Sigmoid colon (tissue), 6 donors: ENCODE measurements at regions not wholly inside any gene's neighbourhood (a gene's known extent, or its start where the extent isn't known, plus 50 kb on each side); places are given as distances from the start of the nearest gene placed in this dataset.

Experiments used
- DNase-seq: peaks from one replicate; pipeline ENCODE4 v3.0.0-alpha.2; 2019
- H3K27ac ChIP-seq, 4 donors: fragments of 200-600 bp; sonication (generic); one replicate each; pipeline ENCODE4 v1.5.1; 2016 to 2019; ENCODE audit warnings: mild to moderate bottlenecking in 1 of 4
- H3K27me3 ChIP-seq, 3 donors: fragments of 200-600 bp; sonication (generic); one replicate each; pipeline ENCODE4 v1.5.1; 2019; ENCODE audit warnings: mild to moderate bottlenecking in 1 of 3
- H3K36me3 ChIP-seq, 4 donors: fragments of 200-600 bp; sonication (generic); one replicate each; pipeline ENCODE4 v1.5.1; 2016 to 2019
- H3K4me1 ChIP-seq, 4 donors: fragments of 200-600 bp; sonication (generic); one replicate each; pipeline ENCODE4 v1.5.1; 2017 to 2019
- H3K4me3 ChIP-seq, 4 donors: fragments of 200-600 bp; sonication (generic); one replicate each; pipeline ENCODE4 v1.5.1; 2017 to 2019; ENCODE audit warnings: mild to moderate bottlenecking in 2 of 4, moderate library complexity in 1 of 4
- H3K9me3 ChIP-seq, 4 donors: fragments of 200-600 bp in 3 of 4; sonication (generic) in 3 of 4; one replicate each; pipeline versions ENCODE4 v1.5.1 to v1.6.1; 2013 to 2019
- EP300 ChIP-seq, 4 donors: sonication (generic); formaldehyde crosslinking; IDR thresholded peaks; one replicate each; pipeline ENCODE4 v1.6.1; 2017; ENCODE audit warnings: antibody characterized with exemption in 4 of 4
- POLR2A ChIP-seq, 2 donors: fragments of 450-650 bp; IDR thresholded peaks; one replicate each; pipeline ENCODE4 v1.6.1; 2016; ENCODE audit warnings: antibody characterized with exemption in 2 of 2, mild to moderate bottlenecking in 2 of 2, moderate library complexity in 2 of 2
- POLR2AphosphoS5 ChIP-seq, 4 donors: sonication (generic); formaldehyde crosslinking; IDR thresholded peaks; one replicate each; pipeline ENCODE4 v1.6.1; 2017; ENCODE audit warnings: antibody characterized with exemption in 4 of 4
- WGBS, 2 donors: extraction: QIAGEN DNeasy Blood & Tissue Kit; methylation state at CpG; one replicate each; pipeline ENCODE4 v1.1.7; 2013; 5-methylcytosine and 5-hydroxymethylcytosine counted together
- intact Hi-C: fragments of 100-400 bp; cut with DNase I; formaldehyde crosslinking; loops from one replicate; pipeline ENCODE4 v1.15.1; 2023
- TF ChIP-seq, protein P1 (sequence below), 4 experiments: fragments of 450-650 bp in 3 of 4; fragments of 200-600 bp in 1 of 4; IDR thresholded peaks; one replicate each; pipeline ENCODE4 v1.5.1; 2016 to 2019; ENCODE audit warnings: antibody characterized with exemption in 4 of 4, mild to moderate bottlenecking in 3 of 4, moderate library complexity in 2 of 4
- donor health status: healthy with polysubstance abuse.
- donor health status: healthy.

DNA sequence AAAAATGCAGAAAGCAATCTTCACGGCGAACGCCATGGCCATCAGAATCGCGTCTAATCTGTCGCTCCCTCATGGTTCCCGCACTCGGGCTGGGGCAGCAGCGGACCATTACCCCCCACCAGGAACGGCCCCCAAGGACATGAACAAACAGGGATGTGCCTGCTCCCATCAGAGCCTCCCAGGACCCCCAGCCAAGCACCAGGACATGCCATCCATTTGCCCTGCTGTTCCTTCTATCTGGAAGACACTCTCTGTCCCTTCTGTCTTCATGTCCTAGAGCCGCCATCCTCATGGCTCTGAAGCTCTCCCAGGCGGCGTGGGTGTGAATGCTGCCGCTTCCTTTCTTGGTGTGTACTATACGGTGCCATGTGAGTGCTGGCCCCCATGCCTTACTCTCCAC lies 371.8 kb downstream of the BCL11B start:
- Histone ChIP-seq H3K27ac (no peak overlapping the region), H3K4me1 (no peaks in the 10 kb centered on the region), H3K4me3 (no peak overlapping the region), H3K9me3 (no peaks in the 10 kb centered on the region), H3K27me3 (no peaks in the 10 kb centered on the region), H3K36me3 (no peaks in the 10 kb centered on the region)
- WGBS, 2 donors: 95 to 96% methylated on average over 15 of the region's 15 CpGs
- intact Hi-C loops: no loop called here
- peak; percentile 25 for DNase-seq
- TF ChIP-seq POLR2A (IDR thresholded peaks at IDR 0.05): no peak
- no peak for TF ChIP-seq POLR2AphosphoS5 (IDR thresholded peaks at IDR 0.05)
- TF ChIP-seq, protein P1, sequence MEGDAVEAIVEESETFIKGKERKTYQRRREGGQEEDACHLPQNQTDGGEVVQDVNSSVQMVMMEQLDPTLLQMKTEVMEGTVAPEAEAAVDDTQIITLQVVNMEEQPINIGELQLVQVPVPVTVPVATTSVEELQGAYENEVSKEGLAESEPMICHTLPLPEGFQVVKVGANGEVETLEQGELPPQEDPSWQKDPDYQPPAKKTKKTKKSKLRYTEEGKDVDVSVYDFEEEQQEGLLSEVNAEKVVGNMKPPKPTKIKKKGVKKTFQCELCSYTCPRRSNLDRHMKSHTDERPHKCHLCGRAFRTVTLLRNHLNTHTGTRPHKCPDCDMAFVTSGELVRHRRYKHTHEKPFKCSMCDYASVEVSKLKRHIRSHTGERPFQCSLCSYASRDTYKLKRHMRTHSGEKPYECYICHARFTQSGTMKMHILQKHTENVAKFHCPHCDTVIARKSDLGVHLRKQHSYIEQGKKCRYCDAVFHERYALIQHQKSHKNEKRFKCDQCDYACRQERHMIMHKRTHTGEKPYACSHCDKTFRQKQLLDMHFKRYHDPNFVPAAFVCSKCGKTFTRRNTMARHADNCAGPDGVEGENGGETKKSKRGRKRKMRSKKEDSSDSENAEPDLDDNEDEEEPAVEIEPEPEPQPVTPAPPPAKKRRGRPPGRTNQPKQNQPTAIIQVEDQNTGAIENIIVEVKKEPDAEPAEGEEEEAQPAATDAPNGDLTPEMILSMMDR (IDR thresholded peaks at IDR 0.05): no peak
- no peak for TF ChIP-seq EP300 (IDR thresholded peaks at IDR 0.05)

DNA sequence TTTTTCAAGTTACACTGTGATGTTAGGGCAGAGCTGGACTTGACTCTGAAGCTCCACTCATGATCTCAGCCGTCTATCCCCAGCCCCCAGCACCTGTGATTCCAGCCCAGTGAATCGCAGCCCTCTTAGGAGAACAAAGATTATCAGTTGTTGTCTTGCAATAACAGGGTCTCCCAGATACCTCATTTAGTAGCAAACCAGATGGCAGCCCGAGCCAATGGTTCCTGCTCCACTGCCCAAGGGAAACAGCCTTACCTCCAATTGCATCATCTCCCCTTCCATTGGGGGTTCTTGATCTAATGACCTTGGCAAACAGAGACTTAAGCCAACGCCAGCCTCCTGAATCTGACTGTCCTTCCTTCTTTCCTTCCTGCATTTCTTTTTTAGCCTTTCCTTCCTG lies 371.2 kb downstream of the BCL11B start:
- intact Hi-C loops: no loop called here

DNA sequence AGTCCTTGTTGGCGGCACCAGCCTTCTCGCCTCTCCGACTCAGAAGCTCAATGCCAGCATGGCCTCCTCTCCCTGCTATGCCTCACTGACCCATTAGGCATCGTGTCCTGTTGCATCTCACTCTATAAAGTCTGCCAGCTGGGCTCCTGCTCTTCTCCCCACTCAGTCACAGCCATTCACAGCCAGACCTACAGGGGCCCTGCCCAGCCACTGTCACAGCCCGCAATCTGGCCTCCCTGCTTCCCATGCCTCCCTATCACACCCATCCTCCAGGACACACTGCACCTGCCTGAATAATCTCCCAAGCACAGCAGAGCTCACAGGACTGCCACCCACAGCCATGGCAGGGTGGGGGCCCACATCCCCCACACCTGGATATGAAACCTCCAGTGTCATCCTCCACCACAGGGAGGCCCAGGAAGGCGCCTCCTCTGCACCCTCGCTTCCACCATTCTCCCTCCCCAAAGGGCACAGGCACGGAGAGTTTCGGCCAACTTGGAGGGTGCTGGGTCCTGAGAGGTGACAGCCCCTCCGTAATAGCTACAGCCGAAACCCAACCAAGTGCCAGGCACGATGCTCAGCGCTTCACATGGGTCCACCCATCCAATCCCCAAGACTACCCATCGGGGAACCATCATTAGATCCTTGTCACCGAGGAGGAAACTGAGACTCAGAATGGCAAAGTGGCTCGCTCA lies 370.3 kb downstream of the BCL11B start:
- TF ChIP-seq, protein P1 (IDR thresholded peaks at IDR 0.05): no peak
- TF ChIP-seq POLR2A (IDR thresholded peaks at IDR 0.05): no peak
- TF ChIP-seq EP300 (IDR thresholded peaks at IDR 0.05): no peak
- no peak for TF ChIP-seq POLR2AphosphoS5 (IDR thresholded peaks at IDR 0.05)
- intact Hi-C loops: no loop called here

More for the DNA sequence above, 371.2 kb downstream of the BCL11B start:
- peak; percentile 34 for DNase-seq
- WGBS, 2 donors: 80 to 81% methylated on average over 4 of the region's 4 CpGs
- Histone ChIP-seq H3K4me3 (no peak overlapping the region), H3K27ac (no peak overlapping the region), H3K4me1 (no peaks in the 10 kb centered on the region), H3K36me3 (no peaks in the 10 kb centered on the region), H3K27me3 (no peaks in the 10 kb centered on the region), H3K9me3 (no peaks in the 10 kb centered on the region)
- TF ChIP-seq EP300 (IDR thresholded peaks at IDR 0.05) (no peak), POLR2AphosphoS5 (IDR thresholded peaks at IDR 0.05) (no peak), POLR2A (IDR thresholded peaks at IDR 0.05) (no peak)
- TF ChIP-seq, protein P1 (IDR thresholded peaks at IDR 0.05): no peak

DNA sequence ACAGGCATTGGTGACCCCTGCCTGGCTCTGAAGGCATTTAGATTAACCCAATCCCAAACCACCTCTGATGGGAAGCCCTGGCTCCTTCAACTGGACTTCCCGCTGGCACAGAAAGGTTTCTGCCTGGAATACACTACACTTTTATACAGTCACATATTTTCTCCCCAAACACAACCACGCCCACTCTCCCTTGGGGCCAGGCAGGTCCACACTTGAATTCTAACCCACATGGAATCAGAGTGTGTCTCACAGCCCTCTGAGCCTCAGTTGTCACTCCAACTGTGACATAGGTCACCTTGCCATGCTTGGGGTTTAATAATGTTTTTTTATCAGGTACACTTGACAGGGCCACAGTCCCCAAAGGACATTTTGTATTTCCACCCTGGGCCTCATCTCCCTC lies 368.6 kb downstream of the BCL11B start:
- no peak overlapping the region for H3K27ac ChIP-seq

More for the DNA sequence above, 370.3 kb downstream of the BCL11B start:
- no peak overlapping the region for H3K27ac ChIP-seq
- H3K9me3 ChIP-seq: no peaks in the 10 kb centered on the region
- WGBS, 2 donors: 89% methylated on average over 16 of the region's 16 CpGs
- H3K4me3 ChIP-seq: no peak overlapping the region
- DNase-seq: peak; percentile 38
- no peaks in the 10 kb centered on the region for H3K27me3 ChIP-seq
- H3K4me1 ChIP-seq: peaks cover 0 to 8% (median 3%) of the 10 kb centered on the region in 4 donors
- H3K36me3 ChIP-seq: no peaks in the 10 kb centered on the region

More for the DNA sequence above, 368.6 kb downstream of the BCL11B start:
- TF ChIP-seq POLR2A (IDR thresholded peaks at IDR 0.05): no peak
- TF ChIP-seq, protein P1 (IDR thresholded peaks at IDR 0.05): no peak
- TF ChIP-seq EP300 (IDR thresholded peaks at IDR 0.05): no peak
- no peak for TF ChIP-seq POLR2AphosphoS5 (IDR thresholded peaks at IDR 0.05)
- no peaks in the 10 kb centered on the region for H3K9me3 ChIP-seq
- intact Hi-C loops: no loop called here
- peaks cover 0 to 10% (median 4%) of the 10 kb centered on the region in 4 donors for H3K4me1 ChIP-seq
- 59 to 87% methylated on average over 2 of the region's 2 CpGs for WGBS, 2 donors
- no peaks in the 10 kb centered on the region for H3K27me3 ChIP-seq
- no peak overlapping the region for H3K4me3 ChIP-seq
- H3K36me3 ChIP-seq: no peaks in the 10 kb centered on the region
- no peak for DNase-seq
